OCI-LY1 (cell line): ENCODE measurements at regions not wholly inside any gene's neighbourhood (a gene's known extent, or its start where the extent isn't known, plus 50 kb on each side); places are given as distances from the start of the nearest gene placed in this dataset.

ENCODE experiments used
- H2AFZ ChIP-seq: fragments of 200-600 bp; sonication (generic), shearing (Covaris generic); 2 replicates; pipeline ENCODE4 v1.6.0; 2014; ENCODE audit warnings: antibody characterized with exemption, mild to moderate bottlenecking, low read length
- H3F3A ChIP-seq: fragments of 200-600 bp; sonication (generic), shearing (Covaris generic); 2 replicates; pipeline ENCODE4 v1.6.0; 2014; ENCODE audit warnings: mild to moderate bottlenecking, antibody characterized with exemption, low read length, moderate library complexity; ENCODE audit not compliant: insufficient read depth
- H3K27ac ChIP-seq: fragments of 200-600 bp; sonication (generic); 2 replicates; pipeline ENCODE4 v1.5.1; 2014; ENCODE audit warnings: low read length, mixed run types, mild to moderate bottlenecking, low read depth; ENCODE audit not compliant: poor library complexity, severe bottlenecking
- H3K27me3 ChIP-seq: fragments of 200-600 bp; sonication (generic); 2 replicates; pipeline ENCODE4 v1.6.0; 2014; ENCODE audit warnings: antibody characterized with exemption, mild to moderate bottlenecking, low read length, moderate library complexity; ENCODE audit not compliant: insufficient read depth
- H3K36me3 ChIP-seq: fragments of 200-600 bp; sonication (generic); 2 replicates; pipeline ENCODE4 v1.6.1; 2014; ENCODE audit warnings: mild to moderate bottlenecking, antibody characterized with exemption, low read length, moderate library complexity, mixed read lengths; ENCODE audit not compliant: insufficient read depth
- H3K4me1 ChIP-seq: fragments of 200-600 bp; sonication (generic); 2 replicates; pipeline ENCODE4 v1.5.1; 2014; ENCODE audit warnings: mild to moderate bottlenecking, low read length, moderate library complexity; ENCODE audit not compliant: insufficient read depth, severe bottlenecking
- H3K4me2 ChIP-seq: fragments of 200-600 bp; sonication (generic), shearing (Covaris generic); 2 replicates; pipeline ENCODE4 v1.6.1; 2014; ENCODE audit warnings: low read length
- H3K4me3 ChIP-seq: fragments of 200-600 bp; sonication (generic); 2 replicates; pipeline ENCODE4 v1.5.1; 2014; ENCODE audit warnings: low read length, low read depth, mild to moderate bottlenecking, mixed read lengths; ENCODE audit not compliant: poor library complexity, severe bottlenecking
- H3K79me2 ChIP-seq: fragments of 200-600 bp; shearing (Covaris generic); 2 replicates; pipeline ENCODE4 v1.6.1; 2016; ENCODE audit warnings: mixed run types, low read length, mixed read lengths; ENCODE audit not compliant: insufficient read depth
- H3K9ac ChIP-seq: fragments of 200-600 bp; sonication (generic), shearing (Covaris generic); 2 replicates; pipeline ENCODE4 v1.6.1; 2014; ENCODE audit warnings: mild to moderate bottlenecking, low read length, mixed read lengths
- H3K9me2 ChIP-seq: fragments of 200-600 bp; sonication (generic), shearing (Covaris generic); 2 replicates; pipeline ENCODE4 v1.6.1; 2014; ENCODE audit warnings: low read depth, mild to moderate bottlenecking, low read length, mixed read lengths
- H3K9me3 ChIP-seq: fragments of 200-600 bp; shearing (Covaris generic); 2 replicates; pipeline ENCODE4 v1.6.1; 2014; ENCODE audit warnings: low read length, mixed read lengths
- H4K20me1 ChIP-seq: fragments of 200-600 bp; sonication (generic), shearing (Covaris generic); 2 replicates; pipeline ENCODE4 v1.6.0; 2016; ENCODE audit warnings: mild to moderate bottlenecking, low read length; ENCODE audit not compliant: insufficient read depth
- CTCF ChIP-seq: fragments of 200-600 bp; sonication (generic), shearing (Covaris generic); IDR thresholded peaks from 2 replicates; pipeline ENCODE4 v1.5.1; 2017; ENCODE audit warnings: mild to moderate bottlenecking, antibody characterized with exemption, low read length, moderate library complexity, mixed read lengths
- EZH2 ChIP-seq: fragments of 200-600 bp; sonication (generic), shearing (Covaris generic); IDR thresholded peaks from 2 replicates; pipeline ENCODE4 v1.8.0; 2017; ENCODE audit warnings: borderline replicate concordance, mixed run types, mild to moderate bottlenecking, antibody characterized with exemption, low read length, moderate library complexity, mixed read lengths

- no peak for TF ChIP-seq CTCF
- Histone ChIP-seq H3K4me2 (no peak overlapping the region), H3K4me3 (no peak overlapping the region), H3K9me3 (no peaks in the 10 kb centered on the region), H3K27ac (no peak overlapping the region), H4K20me1 (no peaks in the 10 kb centered on the region), H3F3A (no peaks in the 10 kb centered on the region), H3K36me3 (no peaks in the 10 kb centered on the region), H3K9ac (no peak overlapping the region), H3K79me2 (no peaks in the 10 kb centered on the region), H3K27me3 (no peaks in the 10 kb centered on the region), H3K4me1 (no peaks in the 10 kb centered on the region), H3K9me2 (no peaks in the 10 kb centered on the region), H2AFZ (no peak overlapping the region)
These were observed 410.8 kb upstream of the EEF2KMT start for GRCh38 chr16:5508371-5508770.

- Histone ChIP-seq H2AFZ (no peak overlapping the region), H3K9me2 (no peaks in the 10 kb centered on the region), H3K4me1 (no peaks in the 10 kb centered on the region), H3K79me2 (no peaks in the 10 kb centered on the region), H3K4me2 (no peak overlapping the region), H3F3A (no peaks in the 10 kb centered on the region), H3K27ac (no peak overlapping the region), H3K27me3 (no peaks in the 10 kb centered on the region), H3K9me3 (no peaks in the 10 kb centered on the region), H3K9ac (no peak overlapping the region), H3K4me3 (no peak overlapping the region), H4K20me1 (no peaks in the 10 kb centered on the region), H3K36me3 (no peaks in the 10 kb centered on the region)
- TF ChIP-seq CTCF: no peak
- TF ChIP-seq EZH2: no peak
These were observed 408.4 kb upstream of the EEF2KMT start for GRCh38 chr16:5506021-5506420.

- no peak overlapping the region for H2AFZ ChIP-seq
- H3K9me3 ChIP-seq: no peaks in the 10 kb centered on the region
- H3K9ac ChIP-seq: no peak overlapping the region
- no peaks in the 10 kb centered on the region for H3F3A ChIP-seq
- no peaks in the 10 kb centered on the region for H3K79me2 ChIP-seq
- H3K4me1 ChIP-seq: no peaks in the 10 kb centered on the region
- no peak overlapping the region for H3K4me2 ChIP-seq
- H3K27me3 ChIP-seq: no peaks in the 10 kb centered on the region
- no peaks in the 10 kb centered on the region for H4K20me1 ChIP-seq
- no peaks in the 10 kb centered on the region for H3K9me2 ChIP-seq
- H3K4me3 ChIP-seq: no peak overlapping the region
- TF ChIP-seq EZH2: no peak
- TF ChIP-seq CTCF: no peak
- no peak overlapping the region for H3K27ac ChIP-seq
- H3K36me3 ChIP-seq: no peaks in the 10 kb centered on the region
These were observed 407.7 kb upstream of the EEF2KMT start for GRCh38 chr16:5505091-5505887.
